ENCODE measurements at regions not wholly inside any gene's neighbourhood (a gene's known extent, or its start where the extent isn't known, plus 50 kb on each side); places are given as distances from the start of the nearest gene placed in this dataset.

DNA sequence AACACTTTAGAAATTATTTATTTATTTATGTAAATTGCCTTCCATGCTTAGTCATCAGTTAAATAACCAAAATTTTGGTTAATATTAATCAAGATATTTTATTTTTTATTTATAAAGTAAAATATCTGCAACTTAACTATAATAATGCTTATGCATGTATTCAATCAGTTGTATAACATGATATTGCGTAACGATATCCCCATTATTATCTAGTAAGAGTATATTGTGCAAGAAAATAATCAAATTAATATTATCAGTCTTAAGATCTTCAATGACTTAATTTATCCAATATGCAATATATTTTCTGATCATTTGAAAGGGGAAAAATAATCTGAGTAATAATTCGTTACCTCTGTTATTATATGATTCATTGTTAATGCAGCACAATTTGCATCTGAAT lies 596.7 kb downstream of the GABRG1 start:
- no peak overlapping the region for H3K4me3 ChIP-seq (replicated peaks in 1 of 3)
- no peak for DNase-seq
- no peaks in the 10 kb centered on the region for H3K9me3 ChIP-seq
- H3K4me1 ChIP-seq, result no peaks in the 10 kb centered on the region
- H3K27ac ChIP-seq, result no peak overlapping the region
- no peaks in the 10 kb centered on the region for H3K36me3 ChIP-seq
- intact Hi-C loops (cut with DNase I), result no loop called here
- TF ChIP-seq, protein P1, sequence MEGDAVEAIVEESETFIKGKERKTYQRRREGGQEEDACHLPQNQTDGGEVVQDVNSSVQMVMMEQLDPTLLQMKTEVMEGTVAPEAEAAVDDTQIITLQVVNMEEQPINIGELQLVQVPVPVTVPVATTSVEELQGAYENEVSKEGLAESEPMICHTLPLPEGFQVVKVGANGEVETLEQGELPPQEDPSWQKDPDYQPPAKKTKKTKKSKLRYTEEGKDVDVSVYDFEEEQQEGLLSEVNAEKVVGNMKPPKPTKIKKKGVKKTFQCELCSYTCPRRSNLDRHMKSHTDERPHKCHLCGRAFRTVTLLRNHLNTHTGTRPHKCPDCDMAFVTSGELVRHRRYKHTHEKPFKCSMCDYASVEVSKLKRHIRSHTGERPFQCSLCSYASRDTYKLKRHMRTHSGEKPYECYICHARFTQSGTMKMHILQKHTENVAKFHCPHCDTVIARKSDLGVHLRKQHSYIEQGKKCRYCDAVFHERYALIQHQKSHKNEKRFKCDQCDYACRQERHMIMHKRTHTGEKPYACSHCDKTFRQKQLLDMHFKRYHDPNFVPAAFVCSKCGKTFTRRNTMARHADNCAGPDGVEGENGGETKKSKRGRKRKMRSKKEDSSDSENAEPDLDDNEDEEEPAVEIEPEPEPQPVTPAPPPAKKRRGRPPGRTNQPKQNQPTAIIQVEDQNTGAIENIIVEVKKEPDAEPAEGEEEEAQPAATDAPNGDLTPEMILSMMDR (IDR thresholded peaks at IDR 0.05), result no peak
- TF ChIP-seq POLR2A (IDR thresholded peaks at IDR 0.05), result no peak
- 93 to 95% methylated on average over 3 of the region's 3 CpGs for WGBS, 2 donors
- no peaks in the 10 kb centered on the region for H3K27me3 ChIP-seq

DNA sequence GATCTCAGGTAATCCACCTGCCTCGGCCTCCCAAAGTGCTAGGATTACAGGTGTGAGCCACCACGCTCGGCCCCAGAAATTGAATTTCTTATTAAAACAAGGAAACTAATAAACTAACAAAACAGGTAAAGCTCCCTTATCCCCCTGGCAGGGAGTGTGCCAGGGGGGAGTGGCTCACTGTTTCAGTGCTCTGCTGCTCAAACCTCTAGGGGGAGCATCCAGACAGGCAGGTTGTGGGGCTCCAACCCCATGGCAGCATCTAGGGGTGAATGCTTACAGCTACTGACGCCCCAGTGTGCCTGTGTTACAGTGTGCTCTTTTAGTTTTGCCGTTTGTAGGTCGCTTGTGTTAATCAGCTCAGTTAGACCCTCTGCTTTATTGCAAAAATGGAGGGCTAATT lies 605.0 kb downstream of the GABRG1 start:
- TF ChIP-seq, protein P1 (IDR thresholded peaks at IDR 0.05), result no peak
- no peak for TF ChIP-seq POLR2A (IDR thresholded peaks at IDR 0.05)
- no peaks in the 10 kb centered on the region for H3K9me3 ChIP-seq
- H3K4me1 ChIP-seq, result no peaks in the 10 kb centered on the region

DNA sequence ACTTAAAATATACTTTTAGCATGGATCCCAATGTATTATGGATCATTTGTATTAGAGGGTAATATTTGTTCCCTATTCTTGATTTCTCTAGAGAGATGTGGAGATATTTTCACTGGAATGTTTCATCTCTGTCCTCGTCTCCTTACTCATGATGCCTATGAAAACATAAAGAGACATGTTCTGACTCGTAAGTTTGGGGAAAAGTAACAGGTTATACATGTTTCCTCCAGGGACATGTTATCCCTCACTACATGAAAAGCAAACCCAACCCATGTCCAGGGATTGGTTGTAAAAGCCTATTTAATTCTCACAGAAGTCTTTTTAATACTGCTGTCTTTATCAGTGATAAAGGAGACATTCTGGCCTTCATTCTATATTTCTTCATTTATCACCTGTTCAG lies 621.4 kb downstream of the GABRG1 start:
- no peak for TF ChIP-seq POLR2A (IDR thresholded peaks at IDR 0.05)
- TF ChIP-seq, protein P1 (IDR thresholded peaks at IDR 0.05), result no peak
- no peaks in the 10 kb centered on the region for H3K4me1 ChIP-seq
- DNase-seq, result no peak
- no peaks in the 10 kb centered on the region for H3K27me3 ChIP-seq
- H3K36me3 ChIP-seq, result no peaks in the 10 kb centered on the region
- no peak overlapping the region for H3K4me3 ChIP-seq (replicated peaks in 1 of 3)
- no peak overlapping the region for H3K27ac ChIP-seq
- WGBS, 2 donors, result 81 to 83% methylated on average over 2 of the region's 2 CpGs
- intact Hi-C loops (cut with DNase I), result no loop called here
- no peaks in the 10 kb centered on the region for H3K9me3 ChIP-seq

More for the DNA sequence above, 605.0 kb downstream of the GABRG1 start:
- Histone ChIP-seq H3K36me3 (no peaks in the 10 kb centered on the region), H3K27ac (no peak overlapping the region), H3K27me3 (no peaks in the 10 kb centered on the region), H3K4me3 (replicated peaks in 1 of 3) (no peak overlapping the region)
- DNase-seq, result no peak
- WGBS, 2 donors, result 94 to 96% methylated on average over 6 of the region's 6 CpGs
- intact Hi-C loops (cut with DNase I), result no loop called here

DNA sequence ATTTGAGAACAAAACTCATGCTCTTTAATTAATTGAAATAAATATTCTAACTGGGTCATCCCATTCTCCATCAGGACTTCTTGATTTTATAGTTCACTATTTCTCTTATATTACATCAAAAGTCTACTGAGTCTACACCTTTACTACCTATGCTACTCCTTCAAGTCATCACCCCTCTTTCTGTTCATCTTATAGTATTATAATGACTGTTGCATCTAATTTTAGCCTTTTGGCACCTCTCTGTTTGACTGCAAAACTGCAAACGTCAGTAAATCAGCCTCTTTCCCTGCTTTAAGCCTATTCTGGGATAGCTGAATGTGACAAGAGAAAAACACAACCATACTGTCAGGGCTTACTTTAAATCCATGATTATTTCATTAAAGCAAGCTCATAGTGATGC lies 639.1 kb downstream of the GABRG1 start:
- no peak for TF ChIP-seq POLR2A (IDR thresholded peaks at IDR 0.05)
- TF ChIP-seq, protein P1 (IDR thresholded peaks at IDR 0.05), result no peak
- no peaks in the 10 kb centered on the region for H3K4me1 ChIP-seq
- no peak for DNase-seq
- no peaks in the 10 kb centered on the region for H3K27me3 ChIP-seq
- H3K36me3 ChIP-seq, result no peaks in the 10 kb centered on the region
- 40 to 52% methylated on average over 1 of the region's 1 CpG for WGBS, 2 donors
- no peak overlapping the region for H3K27ac ChIP-seq
- intact Hi-C loops (cut with DNase I), result no loop called here
- no peaks in the 10 kb centered on the region for H3K9me3 ChIP-seq
- H3K4me3 ChIP-seq (replicated peaks in 1 of 3), result no peak overlapping the region

DNA sequence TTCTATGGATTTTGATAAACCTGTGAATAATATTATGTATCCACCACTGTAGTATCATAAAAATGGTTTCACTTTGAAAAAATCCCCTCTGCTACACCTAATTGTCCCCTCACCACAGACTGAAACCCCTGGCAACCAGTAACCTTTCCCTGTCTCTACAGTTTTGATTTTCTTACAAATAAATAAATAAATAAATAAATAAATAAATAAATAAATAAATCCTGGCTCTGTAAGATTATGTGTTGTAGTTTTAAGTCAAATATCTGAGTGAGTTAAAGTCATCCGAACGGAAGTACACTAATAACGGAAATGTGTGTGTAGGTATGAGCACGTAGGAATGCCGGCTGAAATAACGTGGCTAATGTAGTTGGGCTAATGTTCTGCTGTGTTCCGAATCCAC lies 641.5 kb downstream of the GABRG1 start:
- no peaks in the 10 kb centered on the region for H3K36me3 ChIP-seq
- H3K4me1 ChIP-seq, result no peaks in the 10 kb centered on the region
- 94 to 95% methylated on average over 7 of the region's 7 CpGs for WGBS, 2 donors
- TF ChIP-seq, protein P1 (IDR thresholded peaks at IDR 0.05), result no peak
- no peak overlapping the region for H3K4me3 ChIP-seq (replicated peaks in 1 of 3)
- H3K9me3 ChIP-seq, result no peaks in the 10 kb centered on the region
- H3K27me3 ChIP-seq, result no peaks in the 10 kb centered on the region
- no peak overlapping the region for H3K27ac ChIP-seq
- no peak for DNase-seq
- intact Hi-C loops (cut with DNase I), result no loop called here
